AG04449 (cell line): ENCODE measurements at regions not wholly inside any gene's neighbourhood (a gene's known extent, or its start where the extent isn't known, plus 50 kb on each side); places are given as distances from the start of the nearest gene placed in this dataset.

Source experiments
- CTCF ChIA-PET: fragments of 350-600 bp; formaldehyde crosslinking; extraction: SDS; loops from one replicate; lab custom pipeline; 2021; ENCODE audit warnings: antibody characterized with exemption; lab: Yijun Ruan, JAX
- POLR2A ChIA-PET: fragments of 400-600, 350-600 bp; formaldehyde crosslinking; extraction: SDS; loops from one replicate; lab custom pipeline; 2020; ENCODE audit warnings: antibody characterized with exemption, inconsistent platforms; lab: Yijun Ruan, JAX
- DNase-seq: peaks from one replicate; pipeline ENCODE4 v3.0.0-alpha.2; 2010; ENCODE audit warnings: low read depth, low spot score
- H3K4me3 ChIP-seq: 2 replicates; pipeline ENCODE4 v1.5.1; 2011; ENCODE audit warnings: low read depth, mild to moderate bottlenecking, control low read depth, low read length
- CTCF ChIP-seq: IDR thresholded peaks from one replicate; pipeline ENCODE4 v1.5.1; 2011; ENCODE audit warnings: mild to moderate bottlenecking, moderate library complexity, low read length, control low read depth, inconsistent platforms; ENCODE audit not compliant: insufficient read depth; ENCODE audit errors: missing control alignments

GRCh38 chr11:25206762-25207161 lies 709.9 kb downstream of the LUZP2 start:
- ChIA-PET POLR2A (no interaction called here), CTCF (no interaction called here)
- TF ChIP-seq CTCF, result no peak
- no peak overlapping the region for H3K4me3 ChIP-seq
- DNase-seq, result no peak

GRCh38 chr11:25211635-25212254 lies 714.9 kb downstream of the LUZP2 start:
- no peak for TF ChIP-seq CTCF
- POLR2A ChIA-PET, result no interaction called here
- CTCF ChIA-PET, result no interaction called here
- H3K4me3 ChIP-seq, result no peak overlapping the region
- DNase-seq, result no peak

GRCh38 chr11:25214535-25215176 lies 717.8 kb downstream of the LUZP2 start:
- TF ChIP-seq CTCF, result no peak
- CTCF ChIA-PET, result no interaction called here
- H3K4me3 ChIP-seq, result no peak overlapping the region
- POLR2A ChIA-PET, result no interaction called here
- DNase-seq, result no peak

- TF ChIP-seq CTCF, result no peak
- ChIA-PET POLR2A (no interaction called here), CTCF (no interaction called here)
- DNase-seq, result no peak
- no peak overlapping the region for H3K4me3 ChIP-seq
Measured at GRCh38 chr11:25218036-25218435, 721.2 kb downstream of the LUZP2 start.

GRCh38 chr11:25225078-25225477 lies 728.2 kb downstream of the LUZP2 start:
- POLR2A ChIA-PET, result no interaction called here
- TF ChIP-seq CTCF, result no peak
- no peak overlapping the region for H3K4me3 ChIP-seq
- CTCF ChIA-PET, result no interaction called here
- no peak for DNase-seq

GRCh38 chr11:25242928-25243327 lies 746.1 kb downstream of the LUZP2 start:
- no peak overlapping the region for H3K4me3 ChIP-seq
- no peak for TF ChIP-seq CTCF
- CTCF ChIA-PET, result no interaction called here
- POLR2A ChIA-PET, result no interaction called here
- DNase-seq, result no peak
